Gastrocnemius medialis (tissue), 4 donors: ENCODE measurements at regions not wholly inside any gene's neighbourhood (a gene's known extent, or its start where the extent isn't known, plus 50 kb on each side); places are given as distances from the start of the nearest gene placed in this dataset.

Source experiments
- CTCF ChIP-seq, 5 experiments: fragments of 450-650 bp in 3 of 5; fragments of 200-600 bp in 2 of 5; sonication (generic) in 2 of 5; IDR thresholded peaks in 4 of 5; conservative IDR thresholded peaks in 1 of 5; 1 replicate in 4 of 5; 2 replicates in 1 of 5; pipeline ENCODE4 v1.5.1; 2016 to 2019; ENCODE audit warnings: antibody characterized with exemption in 5 of 5, mild to moderate bottlenecking in 3 of 5, moderate library complexity in 3 of 5
- POLR2A ChIP-seq, 2 donors: fragments of 450-650 bp; IDR thresholded peaks; one replicate each; pipeline ENCODE4 v1.6.1; 2017; ENCODE audit warnings: antibody characterized with exemption in 2 of 2, mild to moderate bottlenecking in 2 of 2, moderate library complexity in 2 of 2

- TF ChIP-seq CTCF (IDR thresholded peaks at IDR 0.05 in 4 of 5, conservative IDR thresholded peaks at IDR 0.05 in 1 of 5) (no peak), POLR2A (IDR thresholded peaks at IDR 0.05) (no peak)
These were observed 1414.5 kb upstream of the PCDH9 start for GRCh38 chr13:68644611-68645010.
